Stimulated activated CD8-positive, alpha-beta memory T cell treated with anti-CD3 and anti-CD28 coated beads, Interleukin-4, amount 100 ng/mL, for 48 hours (primary cell): ENCODE measurements at regions not wholly inside any gene's neighbourhood (a gene's known extent, or its start where the extent isn't known, plus 50 kb on each side); places are given as distances from the start of the nearest gene placed in this dataset.

Experiments used
- DNase-seq: peaks from one replicate; pipeline ENCODE4 v3.0.0-alpha.2; 2020

- DNase-seq, result no peak
Measured at GRCh38 chr2:190786404-190787166, 94.0 kb upstream of the GLS start.

GRCh38 chr2:190787743-190788235 lies 92.8 kb upstream of the GLS start:
- no peak for DNase-seq

GRCh38 chr2:190789074-190790004 lies 91.3 kb upstream of the GLS start:
- no peak for DNase-seq

GRCh38 chr2:190791347-190791975 lies 89.2 kb upstream of the GLS start:
- DNase-seq, result peak; percentile 67

- DNase-seq, result no peak
Measured at GRCh38 chr2:190791976-190792575, 88.5 kb upstream of the GLS start.

GRCh38 chr2:190792956-190793888 lies 87.4 kb upstream of the GLS start:
- DNase-seq, result no peak

- DNase-seq, result no peak
Measured at GRCh38 chr2:190794377-190794776, 86.2 kb upstream of the GLS start.

- DNase-seq, result no peak
Measured at GRCh38 chr2:190794790-190795189, 85.8 kb upstream of the GLS start.

GRCh38 chr2:190795686-190796085 lies 84.9 kb upstream of the GLS start:
- no peak for DNase-seq

- no peak for DNase-seq
Measured at GRCh38 chr2:190799999-190800398, 80.6 kb upstream of the GLS start.

- no peak for DNase-seq
Measured at GRCh38 chr2:190800528-190800927, 80.1 kb upstream of the GLS start.

- DNase-seq, result no peak
Measured at GRCh38 chr2:190802129-190802528, 78.5 kb upstream of the GLS start.

- DNase-seq, result no peak
Measured at GRCh38 chr2:190802626-190803209, 77.9 kb upstream of the GLS start.

GRCh38 chr2:190804182-190804795 lies 76.3 kb upstream of the GLS start:
- DNase-seq, result no peak

GRCh38 chr2:190805126-190805525 lies 75.5 kb upstream of the GLS start:
- DNase-seq, result no peak

GRCh38 chr2:190805843-190806242 lies 74.8 kb upstream of the GLS start:
- DNase-seq, result no peak

GRCh38 chr2:190807886-190808285 lies 72.7 kb upstream of the GLS start:
- no peak for DNase-seq

- DNase-seq, result no peak
Measured at GRCh38 chr2:190809139-190809764, 71.4 kb upstream of the GLS start.

- DNase-seq, result no peak
Measured at GRCh38 chr2:190809876-190810525, 70.6 kb upstream of the GLS start.
